ENCODE measurements at regions not wholly inside any gene's neighbourhood (a gene's known extent, or its start where the extent isn't known, plus 50 kb on each side); places are given as distances from the start of the nearest gene placed in this dataset.
A peak's percentile ranks its signal among the peaks of the same experiment; 100 is the strongest.

- no peak for DNase-seq (ENCODE audit: extremely low read depth, low read depth, low spot score)
Measured at GRCh38 chr12:127077262-127078045, 1189.5 kb upstream of the TMEM132C start.

DNA sequence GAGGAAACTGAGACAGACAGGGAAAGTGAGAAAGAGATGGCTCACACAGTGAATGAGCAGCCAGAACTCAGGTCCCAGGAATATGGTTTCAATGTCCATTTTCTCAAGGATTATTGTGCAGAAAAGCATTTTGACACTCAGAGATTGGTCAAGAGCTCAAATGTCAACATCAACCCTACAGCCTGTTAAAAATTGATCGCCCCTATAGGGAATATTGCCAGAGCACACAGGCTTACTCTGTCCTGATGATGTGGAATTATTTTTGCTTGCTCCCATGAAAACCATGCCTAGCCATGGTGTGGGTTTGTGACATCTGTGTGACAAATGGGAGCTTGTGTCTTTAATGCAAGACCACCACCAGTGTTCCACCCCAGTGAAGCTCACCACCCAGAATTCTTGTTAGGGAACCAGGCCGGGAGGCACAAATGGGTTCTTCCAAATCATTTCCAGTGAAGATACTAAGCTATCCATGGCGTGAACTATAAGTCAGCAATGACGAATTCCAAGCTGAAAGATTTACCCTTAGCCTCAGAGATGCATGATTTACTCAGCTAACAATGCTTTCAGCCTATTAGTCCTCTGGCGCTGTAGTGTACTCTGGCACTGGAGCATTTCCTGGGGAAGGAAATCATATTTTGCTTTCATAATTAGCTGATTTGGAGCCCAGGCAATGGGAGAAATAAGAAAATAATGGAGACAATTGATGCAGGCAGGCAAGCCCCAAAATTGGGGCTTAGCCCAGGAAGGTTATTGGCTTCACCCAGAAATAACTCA is 1188.2 kb upstream of the TMEM132C start:
- peak; percentile 7 for DNase-seq (ENCODE audit: extremely low read depth, low read depth, low spot score)

- no peak for DNase-seq (ENCODE audit: extremely low read depth, low read depth, low spot score)
Measured at GRCh38 chr12:127079636-127080035, 1187.3 kb upstream of the TMEM132C start.

GRCh38 chr12:127081058-127081457 is 1185.9 kb upstream of the TMEM132C start:
- DNase-seq (ENCODE audit: extremely low read depth, low read depth, low spot score), result no peak

GRCh38 chr12:127083008-127083949 is 1183.7 kb upstream of the TMEM132C start:
- DNase-seq (ENCODE audit: extremely low read depth, low read depth, low spot score), result peak; percentile 42

DNA sequence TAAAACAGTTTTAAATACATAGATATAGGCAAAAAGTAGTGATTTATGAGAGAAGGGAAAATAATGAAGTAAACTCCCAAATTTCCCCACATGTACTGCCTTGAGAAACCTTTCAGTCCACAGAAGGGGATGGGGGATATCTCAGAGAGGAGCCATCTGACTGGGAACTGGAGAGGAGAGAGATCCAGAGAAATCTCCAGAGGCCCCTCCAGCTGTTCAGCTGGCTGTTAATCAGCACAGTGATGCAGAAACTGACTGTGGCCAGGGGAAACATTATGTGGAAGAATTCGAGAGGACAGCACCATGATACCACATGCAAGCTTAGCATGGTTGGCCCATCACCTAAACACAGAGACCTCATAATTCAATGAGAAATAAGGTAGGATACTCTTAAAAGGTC is 1165.9 kb upstream of the TMEM132C start:
- DNase-seq (ENCODE audit: extremely low read depth, low read depth, low spot score), result no peak

DNA sequence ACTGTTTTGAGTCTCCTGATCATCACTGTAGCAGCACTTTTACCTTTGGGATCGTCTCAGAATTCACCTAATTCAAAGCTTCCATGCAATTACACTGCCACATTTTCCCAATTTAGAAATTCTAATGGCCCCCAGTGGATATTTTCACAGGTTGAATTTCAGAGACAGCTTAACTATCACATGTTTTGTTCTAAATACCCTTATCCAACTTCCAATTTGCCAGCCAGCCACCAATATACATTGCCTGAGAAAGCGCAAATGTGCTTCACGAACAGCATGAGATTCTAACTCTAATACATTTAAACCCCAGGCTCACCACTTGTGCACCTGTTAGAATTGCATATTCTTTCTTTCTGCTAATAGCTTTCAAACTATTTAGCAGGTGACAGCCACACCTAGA is 1160.9 kb upstream of the TMEM132C start:
- DNase-seq (ENCODE audit: extremely low read depth, low read depth, low spot score), result no peak

GRCh38 chr12:127106697-127107096 is 1160.3 kb upstream of the TMEM132C start:
- DNase-seq (ENCODE audit: extremely low read depth, low read depth, low spot score), result no peak

DNA sequence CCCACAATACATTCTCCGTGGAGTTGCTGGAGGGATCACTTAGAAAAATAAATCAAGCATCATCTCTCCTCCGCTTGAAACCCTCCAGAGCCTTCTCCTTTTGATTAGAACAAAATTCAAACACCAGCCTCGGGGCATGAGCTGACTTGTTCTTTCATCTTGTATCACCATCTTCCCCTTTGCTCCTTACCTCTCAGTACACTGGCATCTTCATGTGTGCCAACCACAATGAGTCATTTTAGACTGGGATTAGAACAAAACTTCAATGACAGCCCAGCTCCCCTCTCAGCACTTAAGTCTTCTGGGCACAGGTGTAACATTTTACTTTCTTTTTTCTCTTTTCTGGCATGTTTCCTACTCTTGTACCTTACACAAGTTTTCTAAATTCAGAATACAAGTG is 1159.2 kb upstream of the TMEM132C start:
- no peak for DNase-seq (ENCODE audit: extremely low read depth, low read depth, low spot score)

DNA sequence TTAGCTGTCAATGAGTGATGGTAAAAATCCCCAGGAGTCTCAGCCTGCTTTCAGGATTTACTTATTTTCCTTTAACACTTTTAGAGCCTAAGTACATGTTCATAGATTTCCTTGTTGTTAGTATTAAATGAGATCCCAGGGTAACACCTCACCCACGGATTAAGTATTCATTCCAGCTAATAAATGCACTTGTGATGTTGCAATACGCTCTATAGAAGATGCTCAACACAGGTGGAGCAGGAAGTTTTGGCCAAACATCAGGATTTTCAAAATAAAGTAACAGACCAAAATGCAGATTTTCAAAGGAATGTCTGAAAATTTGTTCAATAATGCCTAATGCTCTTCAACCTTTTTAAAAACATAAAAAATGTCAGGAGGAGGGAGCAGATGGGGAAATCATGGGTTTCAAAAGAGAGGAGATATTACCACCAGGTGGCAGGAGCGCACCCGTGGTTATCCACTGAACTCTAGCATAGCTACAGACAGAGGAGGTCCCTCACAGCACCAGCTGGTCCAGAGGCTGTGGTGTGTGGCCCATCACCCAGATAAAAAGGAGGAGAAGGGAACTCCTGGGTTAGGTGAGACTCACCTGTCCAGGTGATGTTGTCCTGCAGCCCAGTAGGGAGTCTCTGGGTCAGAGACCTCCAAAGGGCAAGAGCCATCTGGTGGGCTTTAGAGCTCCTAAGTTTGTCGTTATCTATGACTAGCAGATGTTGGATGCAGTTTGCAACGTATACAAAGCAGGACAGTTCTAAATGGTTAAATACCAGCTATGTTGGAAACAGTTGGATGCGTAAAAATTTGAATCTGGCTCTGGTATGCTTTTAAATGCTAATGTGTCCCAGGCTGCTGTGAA is 1158.4 kb upstream of the TMEM132C start:
- DNase-seq (ENCODE audit: extremely low read depth, low read depth, low spot score), result no peak

DNA sequence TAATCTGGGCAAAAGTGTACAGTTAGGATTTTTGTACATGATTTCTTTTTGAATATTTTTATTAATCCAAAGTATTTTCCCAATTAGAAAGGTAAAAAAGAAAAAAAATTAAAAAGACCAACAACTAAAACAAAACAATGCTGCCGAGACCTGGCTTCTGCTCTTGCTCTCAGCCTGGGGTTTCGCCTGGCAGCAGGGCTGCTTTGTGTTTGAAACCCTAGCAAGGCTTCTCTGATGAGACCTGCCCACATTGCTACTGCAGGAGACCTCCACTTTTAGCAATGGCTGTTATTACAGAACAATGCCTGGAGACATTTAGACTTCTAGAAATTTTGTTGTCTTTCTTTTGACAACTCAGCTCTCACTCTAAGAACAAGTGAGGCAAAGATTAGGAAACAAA is 1153.0 kb upstream of the TMEM132C start:
- DNase-seq (ENCODE audit: extremely low read depth, low read depth, low spot score), result no peak

GRCh38 chr12:127115468-127116035 is 1151.4 kb upstream of the TMEM132C start:
- DNase-seq (ENCODE audit: extremely low read depth, low read depth, low spot score), result no peak

DNA sequence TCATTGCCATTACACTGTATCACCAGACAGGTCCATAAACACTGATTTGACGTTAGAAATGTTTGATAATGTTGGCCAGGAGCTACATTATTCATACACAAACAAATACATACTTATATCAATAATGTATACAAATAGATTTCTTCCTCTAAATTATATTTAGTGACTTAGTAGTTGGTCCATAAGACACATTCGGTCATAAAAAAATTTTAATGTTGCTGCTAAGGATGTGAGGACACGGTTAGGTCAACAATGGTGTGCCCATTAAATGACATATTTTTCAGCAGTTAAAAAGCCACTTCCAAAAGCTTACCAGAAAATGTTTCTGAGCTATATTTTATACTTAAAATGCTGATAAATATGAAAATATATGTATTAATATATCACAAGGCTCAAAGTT is 1148.7 kb upstream of the TMEM132C start:
- DNase-seq (ENCODE audit: extremely low read depth, low read depth, low spot score), result no peak

- DNase-seq (ENCODE audit: extremely low read depth, low read depth, low spot score), result no peak
Measured at GRCh38 chr12:127119600-127120140, 1147.3 kb upstream of the TMEM132C start.

- DNase-seq (ENCODE audit: extremely low read depth, low read depth, low spot score), result no peak
Measured at GRCh38 chr12:127120851-127121250, 1146.1 kb upstream of the TMEM132C start.

DNA sequence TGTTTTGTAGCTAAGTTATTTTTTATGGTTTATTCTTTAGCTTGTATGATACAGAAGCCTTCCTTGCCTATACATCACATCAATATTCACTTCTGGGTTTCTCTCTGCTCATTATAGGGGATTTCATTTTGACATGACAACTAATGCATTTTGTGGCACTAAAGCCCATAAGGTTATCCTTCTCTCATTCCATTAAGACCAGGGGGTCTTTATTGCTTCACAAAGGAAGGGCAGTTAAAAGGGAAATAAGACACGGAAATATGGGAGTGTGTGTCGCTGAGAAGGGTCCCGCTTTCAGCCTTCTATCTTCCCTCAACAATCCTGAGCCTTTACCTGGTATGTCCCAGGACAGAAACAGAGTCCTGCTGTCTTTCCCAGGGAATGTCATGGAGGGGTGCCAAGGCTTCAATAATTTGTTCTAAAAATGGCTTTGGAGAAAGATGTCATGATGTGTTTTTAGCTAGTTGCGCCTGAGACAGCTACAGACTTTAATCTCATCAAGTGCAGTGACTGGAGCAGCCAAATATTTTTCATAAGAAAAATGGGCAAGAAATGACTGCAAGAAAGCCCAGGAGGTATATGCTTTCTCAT is 1145.4 kb upstream of the TMEM132C start:
- DNase-seq (ENCODE audit: extremely low read depth, low read depth, low spot score), result no peak

DNA sequence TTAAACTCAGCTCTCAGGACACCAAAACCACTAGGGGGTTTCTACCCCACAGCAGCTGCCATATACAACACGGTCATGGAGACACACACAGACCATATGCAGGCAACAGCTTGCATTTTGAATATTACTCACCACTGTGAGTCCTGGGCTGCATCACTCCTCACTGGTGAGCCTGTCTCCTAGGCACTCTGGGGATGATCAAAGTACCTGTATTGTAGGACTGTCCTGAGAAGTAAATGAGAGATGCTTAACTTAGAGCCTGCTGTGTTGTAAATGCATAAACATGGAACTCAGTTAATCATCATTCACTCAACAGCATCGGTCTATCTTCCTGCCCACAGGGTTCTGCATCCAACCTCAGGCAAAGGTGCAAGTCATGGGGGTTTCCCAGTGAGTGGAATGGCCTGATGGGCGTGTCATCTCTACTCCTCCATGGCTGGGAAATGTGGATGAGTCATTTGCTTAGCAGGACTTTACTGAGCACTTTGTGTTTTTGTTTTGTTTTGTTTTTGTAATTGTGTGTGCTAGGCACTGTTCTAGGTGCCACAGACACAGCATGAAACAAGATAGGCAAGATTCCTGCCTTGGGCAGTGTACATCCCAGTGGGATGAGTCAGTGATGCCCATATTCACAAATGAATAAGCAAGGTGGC is 1141.2 kb upstream of the TMEM132C start:
- no peak for DNase-seq (ENCODE audit: extremely low read depth, low read depth, low spot score)

DNA sequence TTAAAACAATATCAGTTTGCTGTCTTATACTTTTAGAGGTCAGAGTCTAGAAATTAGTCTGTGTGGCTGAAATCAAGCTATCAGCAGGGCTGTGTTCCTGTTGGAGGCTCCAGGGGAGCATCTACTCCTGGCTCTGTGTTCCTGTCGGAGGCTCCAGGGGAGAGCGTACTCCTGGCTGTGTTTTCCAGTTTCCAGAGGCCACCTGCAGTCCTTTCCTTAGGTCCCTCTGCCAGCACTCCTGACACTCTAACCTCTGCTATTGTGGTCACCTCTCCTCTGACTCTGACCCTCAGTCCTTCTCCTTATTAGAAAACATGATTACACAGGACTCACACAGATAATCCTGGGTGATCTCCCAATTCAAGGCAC is 1140.7 kb upstream of the TMEM132C start:
- DNase-seq (ENCODE audit: extremely low read depth, low read depth, low spot score), result no peak

DNA sequence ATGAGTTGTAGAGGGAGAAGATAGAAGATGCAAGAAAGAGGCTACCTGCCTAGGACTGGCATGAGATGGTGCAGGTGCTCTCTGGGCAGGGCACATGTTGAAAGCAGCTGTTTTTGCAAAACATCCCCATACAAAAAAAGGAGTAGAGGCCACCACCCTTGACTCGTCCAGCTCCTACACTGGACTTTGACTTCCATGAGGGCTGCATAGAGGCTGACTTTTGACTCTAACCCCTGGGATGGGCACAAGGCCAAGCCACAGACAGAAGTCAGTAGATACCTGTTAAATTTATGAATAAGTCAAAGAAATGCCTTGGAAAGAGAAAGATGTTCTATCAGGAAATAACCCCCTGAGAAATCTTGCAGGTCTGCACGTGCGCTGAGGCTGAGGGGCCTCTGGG is 1139.1 kb upstream of the TMEM132C start:
- no peak for DNase-seq (ENCODE audit: extremely low read depth, low read depth, low spot score)

Data from glomerular endothelial cell (primary cell).